ENCODE measurements at regions not wholly inside any gene's neighbourhood (a gene's known extent, or its start where the extent isn't known, plus 50 kb on each side); places are given as distances from the start of the nearest gene placed in this dataset.

DNA sequence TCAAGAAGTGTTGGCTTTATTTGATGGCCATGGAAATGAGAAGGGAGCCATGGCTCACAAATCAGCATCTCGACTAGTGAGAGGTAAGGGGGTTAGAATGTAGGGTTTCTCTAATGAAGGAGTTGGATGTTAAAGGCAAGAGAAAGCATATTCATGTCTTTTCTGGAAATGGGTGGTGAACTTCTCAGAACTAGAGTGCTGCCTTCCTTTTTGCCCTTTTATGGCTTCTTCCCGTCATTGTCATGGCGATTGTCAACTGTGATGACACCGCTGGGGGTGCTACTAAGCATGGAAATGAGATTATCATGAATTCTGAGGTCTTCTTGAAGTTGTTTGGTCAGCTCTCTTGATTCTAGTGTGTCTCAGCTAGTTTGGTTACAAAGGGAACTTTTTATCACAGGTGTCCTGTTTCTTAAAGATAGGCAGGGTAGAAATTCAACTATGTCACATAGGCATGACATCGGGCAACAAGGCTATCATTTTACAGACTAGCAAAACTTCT lies 180.4 kb downstream of the LIG4 start:
- H3K9ac ChIP-seq = no peak overlapping the region
- no peaks in the 10 kb centered on the region for H3K9me3 ChIP-seq
- no peaks in the 10 kb centered on the region for H3K36me3 ChIP-seq (replicated peaks in 1 of 2; ENCODE audit: control insufficient read depth in 1 of 2, insufficient read depth in 2 of 2, low read length in 1 of 2)
- POLR2A ChIA-PET = no interaction called here
- H3K27ac ChIP-seq (ENCODE audit: low read depth in 2 of 2, low read length in 1 of 2) = no peak overlapping the region
- TF ChIP-seq RFX5 (IDR thresholded peaks at IDR 0.05; ENCODE audit: low read length) = no peak
- TF ChIP-seq FOXJ3 (CRISPR knock-in tag; IDR thresholded peaks at IDR 0.05) = no peak
- H3F3A ChIP-seq (replicated peaks; ENCODE audit: insufficient read depth) = no peaks in the 10 kb centered on the region
- H3K27me3 ChIP-seq (ENCODE audit: insufficient read depth) = peaks cover 5% of the 10 kb centered on the region; the same call in 1 of the 2 replicates
- CTCF ChIA-PET = no interaction called here
- no peak overlapping the region for H3K4me2 ChIP-seq
- no peaks in the 10 kb centered on the region for H4K20me1 ChIP-seq (ENCODE audit: insufficient read depth)
- no peak for DNase-seq
- no peaks in the 10 kb centered on the region for H3K4me1 ChIP-seq (ENCODE audit: control insufficient read depth in 1 of 2, insufficient read depth in 2 of 2, low read depth in 1 of 2, low read length in 1 of 2)
- H3K79me2 ChIP-seq (ENCODE audit: insufficient read depth) = no peaks in the 10 kb centered on the region
- H3K4me3 ChIP-seq (ENCODE audit: low read depth in 2 of 2, low read length in 1 of 2) = no peak overlapping the region
- no peak overlapping the region for H2AFZ ChIP-seq (ENCODE audit: low read depth)
- 50% methylated on average over 5 of the region's 5 CpGs for WGBS (ENCODE audit: low lambda C conversion rate)
- no peaks in the 10 kb centered on the region for H3K9me2 ChIP-seq

DNA sequence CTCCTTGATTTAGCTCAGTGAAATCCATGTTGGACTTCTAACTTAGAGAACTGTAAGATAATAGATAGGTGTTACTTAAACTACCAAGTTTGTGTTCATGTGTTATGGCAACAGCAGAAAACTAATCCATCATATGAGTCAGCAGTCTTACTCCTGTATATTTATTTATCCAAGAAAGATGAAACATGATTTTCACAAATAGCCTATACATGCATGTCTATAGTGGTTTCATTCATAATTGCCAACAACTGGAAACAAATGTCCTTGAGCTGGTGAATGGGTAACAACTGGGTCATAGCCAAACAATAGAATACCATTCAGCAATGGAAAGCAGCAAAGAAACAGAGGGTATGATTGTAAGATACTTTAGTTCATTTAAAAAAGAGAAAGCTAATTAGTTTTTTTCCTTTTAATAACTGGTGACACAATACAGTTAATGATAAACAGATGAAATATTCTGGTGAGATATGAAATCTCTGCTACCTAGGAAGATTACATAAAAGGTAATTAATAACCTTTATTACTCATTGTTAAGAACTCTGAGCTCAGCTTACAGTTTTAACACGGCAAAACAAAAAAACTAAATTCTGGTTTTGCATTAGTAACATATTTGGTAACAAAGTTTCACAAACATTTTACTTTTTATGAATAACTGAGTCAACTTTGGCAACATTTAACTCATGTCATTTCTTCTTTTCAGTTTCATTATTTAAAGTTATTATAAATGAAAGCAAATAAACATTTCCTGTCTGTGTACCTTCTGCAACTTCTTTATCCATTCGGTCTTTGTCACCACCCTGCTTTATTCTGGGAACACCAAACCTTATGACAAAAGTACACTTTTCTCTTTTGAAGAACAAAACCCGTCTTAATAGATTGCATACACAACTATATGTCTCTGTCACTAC lies 181.3 kb downstream of the LIG4 start:
- TF ChIP-seq, protein P1, sequence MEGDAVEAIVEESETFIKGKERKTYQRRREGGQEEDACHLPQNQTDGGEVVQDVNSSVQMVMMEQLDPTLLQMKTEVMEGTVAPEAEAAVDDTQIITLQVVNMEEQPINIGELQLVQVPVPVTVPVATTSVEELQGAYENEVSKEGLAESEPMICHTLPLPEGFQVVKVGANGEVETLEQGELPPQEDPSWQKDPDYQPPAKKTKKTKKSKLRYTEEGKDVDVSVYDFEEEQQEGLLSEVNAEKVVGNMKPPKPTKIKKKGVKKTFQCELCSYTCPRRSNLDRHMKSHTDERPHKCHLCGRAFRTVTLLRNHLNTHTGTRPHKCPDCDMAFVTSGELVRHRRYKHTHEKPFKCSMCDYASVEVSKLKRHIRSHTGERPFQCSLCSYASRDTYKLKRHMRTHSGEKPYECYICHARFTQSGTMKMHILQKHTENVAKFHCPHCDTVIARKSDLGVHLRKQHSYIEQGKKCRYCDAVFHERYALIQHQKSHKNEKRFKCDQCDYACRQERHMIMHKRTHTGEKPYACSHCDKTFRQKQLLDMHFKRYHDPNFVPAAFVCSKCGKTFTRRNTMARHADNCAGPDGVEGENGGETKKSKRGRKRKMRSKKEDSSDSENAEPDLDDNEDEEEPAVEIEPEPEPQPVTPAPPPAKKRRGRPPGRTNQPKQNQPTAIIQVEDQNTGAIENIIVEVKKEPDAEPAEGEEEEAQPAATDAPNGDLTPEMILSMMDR (IDR thresholded peaks at IDR 0.05) = no peak
- TF ChIP-seq, protein P2, sequence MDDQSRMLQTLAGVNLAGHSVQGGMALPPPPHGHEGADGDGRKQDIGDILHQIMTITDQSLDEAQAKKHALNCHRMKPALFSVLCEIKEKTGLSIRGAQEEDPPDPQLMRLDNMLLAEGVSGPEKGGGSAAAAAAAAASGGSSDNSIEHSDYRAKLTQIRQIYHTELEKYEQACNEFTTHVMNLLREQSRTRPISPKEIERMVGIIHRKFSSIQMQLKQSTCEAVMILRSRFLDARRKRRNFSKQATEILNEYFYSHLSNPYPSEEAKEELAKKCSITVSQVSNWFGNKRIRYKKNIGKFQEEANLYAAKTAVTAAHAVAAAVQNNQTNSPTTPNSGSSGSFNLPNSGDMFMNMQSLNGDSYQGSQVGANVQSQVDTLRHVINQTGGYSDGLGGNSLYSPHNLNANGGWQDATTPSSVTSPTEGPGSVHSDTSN (IDR thresholded peaks at IDR 0.05) = no peak
- TF ChIP-seq GABPA (IDR thresholded peaks at IDR 0.05; ENCODE audit: low read depth) (no peak), NRF1 (IDR thresholded peaks at IDR 0.05; ENCODE audit: low read depth, low read length) (no peak), TCF12 (IDR thresholded peaks at IDR 0.05) (no peak), RCOR1 (IDR thresholded peaks at IDR 0.05; ENCODE audit: low read length) (no peak), EZH2phosphoT487 (IDR thresholded peaks at IDR 0.05; ENCODE audit: borderline replicate concordance, low read depth) (no peak), SIN3A (IDR thresholded peaks at IDR 0.05; ENCODE audit: borderline replicate concordance, low read depth, low read length) (no peak), RFX5 (IDR thresholded peaks at IDR 0.05; ENCODE audit: low read length) (no peak), FOXJ3 (CRISPR knock-in tag; IDR thresholded peaks at IDR 0.05) (no peak), GATA2 (CRISPR knock-in tag; IDR thresholded peaks at IDR 0.05) (no peak), NFIC (IDR thresholded peaks at IDR 0.05; ENCODE audit: borderline replicate concordance) (no peak), SMC3 (IDR thresholded peaks at IDR 0.05; ENCODE audit: low read depth, low read length) (no peak), RXRA (IDR thresholded peaks at IDR 0.05; ENCODE audit: borderline replicate concordance, low read depth) (no peak), CHD2 (IDR thresholded peaks at IDR 0.05; ENCODE audit: low read length, partially characterized antibody) (no peak), MEF2A (IDR thresholded peaks at IDR 0.05; ENCODE audit: borderline replicate concordance, low read depth) (no peak)
- TF ChIP-seq, protein P3, sequence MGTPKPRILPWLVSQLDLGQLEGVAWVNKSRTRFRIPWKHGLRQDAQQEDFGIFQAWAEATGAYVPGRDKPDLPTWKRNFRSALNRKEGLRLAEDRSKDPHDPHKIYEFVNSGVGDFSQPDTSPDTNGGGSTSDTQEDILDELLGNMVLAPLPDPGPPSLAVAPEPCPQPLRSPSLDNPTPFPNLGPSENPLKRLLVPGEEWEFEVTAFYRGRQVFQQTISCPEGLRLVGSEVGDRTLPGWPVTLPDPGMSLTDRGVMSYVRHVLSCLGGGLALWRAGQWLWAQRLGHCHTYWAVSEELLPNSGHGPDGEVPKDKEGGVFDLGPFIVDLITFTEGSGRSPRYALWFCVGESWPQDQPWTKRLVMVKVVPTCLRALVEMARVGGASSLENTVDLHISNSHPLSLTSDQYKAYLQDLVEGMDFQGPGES (IDR thresholded peaks at IDR 0.05; ENCODE audit: low read depth, low read length) = no peak
- TF ChIP-seq, protein P4, sequence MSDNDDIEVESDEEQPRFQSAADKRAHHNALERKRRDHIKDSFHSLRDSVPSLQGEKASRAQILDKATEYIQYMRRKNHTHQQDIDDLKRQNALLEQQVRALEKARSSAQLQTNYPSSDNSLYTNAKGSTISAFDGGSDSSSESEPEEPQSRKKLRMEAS (IDR thresholded peaks at IDR 0.05; ENCODE audit: low read depth) = no peak
- TF ChIP-seq, protein P5, sequence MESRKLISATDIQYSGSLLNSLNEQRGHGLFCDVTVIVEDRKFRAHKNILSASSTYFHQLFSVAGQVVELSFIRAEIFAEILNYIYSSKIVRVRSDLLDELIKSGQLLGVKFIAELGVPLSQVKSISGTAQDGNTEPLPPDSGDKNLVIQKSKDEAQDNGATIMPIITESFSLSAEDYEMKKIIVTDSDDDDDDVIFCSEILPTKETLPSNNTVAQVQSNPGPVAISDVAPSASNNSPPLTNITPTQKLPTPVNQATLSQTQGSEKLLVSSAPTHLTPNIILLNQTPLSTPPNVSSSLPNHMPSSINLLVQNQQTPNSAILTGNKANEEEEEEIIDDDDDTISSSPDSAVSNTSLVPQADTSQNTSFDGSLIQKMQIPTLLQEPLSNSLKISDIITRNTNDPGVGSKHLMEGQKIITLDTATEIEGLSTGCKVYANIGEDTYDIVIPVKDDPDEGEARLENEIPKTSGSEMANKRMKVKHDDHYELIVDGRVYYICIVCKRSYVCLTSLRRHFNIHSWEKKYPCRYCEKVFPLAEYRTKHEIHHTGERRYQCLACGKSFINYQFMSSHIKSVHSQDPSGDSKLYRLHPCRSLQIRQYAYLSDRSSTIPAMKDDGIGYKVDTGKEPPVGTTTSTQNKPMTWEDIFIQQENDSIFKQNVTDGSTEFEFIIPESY (IDR thresholded peaks at IDR 0.05; ENCODE audit: borderline replicate concordance, low read depth) = no peak
- TF ChIP-seq, protein P6, sequence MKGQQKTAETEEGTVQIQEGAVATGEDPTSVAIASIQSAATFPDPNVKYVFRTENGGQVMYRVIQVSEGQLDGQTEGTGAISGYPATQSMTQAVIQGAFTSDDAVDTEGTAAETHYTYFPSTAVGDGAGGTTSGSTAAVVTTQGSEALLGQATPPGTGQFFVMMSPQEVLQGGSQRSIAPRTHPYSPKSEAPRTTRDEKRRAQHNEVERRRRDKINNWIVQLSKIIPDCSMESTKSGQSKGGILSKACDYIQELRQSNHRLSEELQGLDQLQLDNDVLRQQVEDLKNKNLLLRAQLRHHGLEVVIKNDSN (IDR thresholded peaks at IDR 0.05; ENCODE audit: borderline replicate concordance, low read depth) = no peak

More for the DNA sequence above, 181.3 kb downstream of the LIG4 start:
- ChIA-PET CTCF (no interaction called here), POLR2A (no interaction called here)
- no peaks in the 10 kb centered on the region for H3K36me3 ChIP-seq (replicated peaks in 1 of 2; ENCODE audit: control insufficient read depth in 1 of 2, insufficient read depth in 2 of 2, low read length in 1 of 2)
- no peak for DNase-seq
- no peak overlapping the region for H3K27ac ChIP-seq (ENCODE audit: low read depth in 2 of 2, low read length in 1 of 2)
- H3K4me3 ChIP-seq (ENCODE audit: low read depth in 2 of 2, low read length in 1 of 2) = no peak overlapping the region
- no peak overlapping the region for H3K9ac ChIP-seq
- H3K9me3 ChIP-seq = no peaks in the 10 kb centered on the region
- H3K27me3 ChIP-seq (ENCODE audit: insufficient read depth) = peaks cover 5% of the 10 kb centered on the region; the same call in 1 of the 2 replicates
- no peaks in the 10 kb centered on the region for H3K9me2 ChIP-seq
- no peak overlapping the region for H2AFZ ChIP-seq (ENCODE audit: low read depth)
- H3K4me2 ChIP-seq = no peak overlapping the region
- H4K20me1 ChIP-seq (ENCODE audit: insufficient read depth) = no peaks in the 10 kb centered on the region
- H3K79me2 ChIP-seq (ENCODE audit: insufficient read depth) = no peaks in the 10 kb centered on the region
- H3F3A ChIP-seq (replicated peaks; ENCODE audit: insufficient read depth) = no peaks in the 10 kb centered on the region
- no peaks in the 10 kb centered on the region for H3K4me1 ChIP-seq (ENCODE audit: control insufficient read depth in 1 of 2, insufficient read depth in 2 of 2, low read depth in 1 of 2, low read length in 1 of 2)
- 31% methylated on average over 3 of the region's 3 CpGs for WGBS (ENCODE audit: low lambda C conversion rate)
